ENCODE measurements at regions not wholly inside any gene's neighbourhood (a gene's known extent, or its start where the extent isn't known, plus 50 kb on each side); places are given as distances from the start of the nearest gene placed in this dataset.

GRCh38 chr10:35998026-35998425, 355.9 kb upstream of the FZD8 start:
- H3K9me3 ChIP-seq = peaks cover 0 to 3% of the 10 kb centered on the region in 2 donors
- H3K27me3 ChIP-seq = no peaks in the 10 kb centered on the region
- H3K4me1 ChIP-seq = no peaks in the 10 kb centered on the region
- no peak overlapping the region for H3K4me3 ChIP-seq
- no peak for DNase-seq (ENCODE audit: low spot score in 2 of 2)
- H3K27ac ChIP-seq = no peak overlapping the region
- no peak for TF ChIP-seq CTCF (IDR thresholded peaks at IDR 0.05)
- no peaks in the 10 kb centered on the region for H3K36me3 ChIP-seq
- intact Hi-C loops (cut with DNase I) = no loop called here

- no peaks in the 10 kb centered on the region for H3K9me3 ChIP-seq
- no peak overlapping the region for H3K27ac ChIP-seq
- H3K4me3 ChIP-seq = no peak overlapping the region
- intact Hi-C loops (cut with DNase I) = no loop called here
- H3K4me1 ChIP-seq = no peaks in the 10 kb centered on the region
- H3K36me3 ChIP-seq = no peaks in the 10 kb centered on the region
- no peak for DNase-seq (ENCODE audit: low spot score in 2 of 2)
- no peaks in the 10 kb centered on the region for H3K27me3 ChIP-seq
- TF ChIP-seq CTCF (IDR thresholded peaks at IDR 0.05) = no peak
Measured at GRCh38 chr10:35995485-35995884, 353.4 kb upstream of the FZD8 start.

GRCh38 chr10:35993591-35994515, 351.8 kb upstream of the FZD8 start:
- intact Hi-C loops (cut with DNase I) = no loop called here
- H3K4me3 ChIP-seq = no peak overlapping the region
- no peak for DNase-seq (ENCODE audit: low spot score in 2 of 2)
- no peak for TF ChIP-seq CTCF (IDR thresholded peaks at IDR 0.05)
- H3K4me1 ChIP-seq = no peaks in the 10 kb centered on the region
- H3K9me3 ChIP-seq = no peaks in the 10 kb centered on the region
- H3K36me3 ChIP-seq = no peaks in the 10 kb centered on the region
- no peak overlapping the region for H3K27ac ChIP-seq
- H3K27me3 ChIP-seq = no peaks in the 10 kb centered on the region

- no peaks in the 10 kb centered on the region for H3K36me3 ChIP-seq
- H3K9me3 ChIP-seq = no peaks in the 10 kb centered on the region
- no peaks in the 10 kb centered on the region for H3K27me3 ChIP-seq
- no peak overlapping the region for H3K27ac ChIP-seq
- peaks cover 0 to 7% of the 10 kb centered on the region in 2 donors for H3K4me1 ChIP-seq
- DNase-seq (ENCODE audit: low spot score in 2 of 2) = no peak
- intact Hi-C loops (cut with DNase I) = no loop called here
- TF ChIP-seq CTCF (IDR thresholded peaks at IDR 0.05) = no peak
- H3K4me3 ChIP-seq = no peak overlapping the region
Measured at GRCh38 chr10:35992107-35992506, 350.0 kb upstream of the FZD8 start.

GRCh38 chr10:35986756-35987502, 344.8 kb upstream of the FZD8 start:
- DNase-seq (ENCODE audit: low spot score in 2 of 2) = no peak
- peak overlapping the region; percentile 3 to 16 for H3K4me3 ChIP-seq
- no peaks in the 10 kb centered on the region for H3K36me3 ChIP-seq
- no peaks in the 10 kb centered on the region for H3K9me3 ChIP-seq
- intact Hi-C loops (cut with DNase I) = no loop called here
- no peak overlapping the region for H3K27ac ChIP-seq
- no peaks in the 10 kb centered on the region for H3K27me3 ChIP-seq
- peaks cover 0 to 10% of the 10 kb centered on the region in 2 donors for H3K4me1 ChIP-seq
- TF ChIP-seq CTCF (IDR thresholded peaks at IDR 0.05) = no peak

All from ascending aorta (tissue), 2 donors.